Epithelial cell of proximal tubule (primary cell): ENCODE measurements at regions not wholly inside any gene's neighbourhood (a gene's known extent, or its start where the extent isn't known, plus 50 kb on each side); places are given as distances from the start of the nearest gene placed in this dataset.

Experiments
- DNase-seq: peaks from one replicate; pipeline ENCODE4 v3.0.0-alpha.2; 2011; ENCODE audit warnings: low read depth
- H3K4me3 ChIP-seq: 2 replicates; pipeline ENCODE4 v1.5.1; 2011; ENCODE audit warnings: low read depth, mild to moderate bottlenecking, low read length
- TF ChIP-seq, protein P1 (sequence below): conservative IDR thresholded peaks from 2 replicates; pipeline ENCODE4 v1.5.1; 2012; ENCODE audit warnings: low read depth, mild to moderate bottlenecking, low read length

DNA sequence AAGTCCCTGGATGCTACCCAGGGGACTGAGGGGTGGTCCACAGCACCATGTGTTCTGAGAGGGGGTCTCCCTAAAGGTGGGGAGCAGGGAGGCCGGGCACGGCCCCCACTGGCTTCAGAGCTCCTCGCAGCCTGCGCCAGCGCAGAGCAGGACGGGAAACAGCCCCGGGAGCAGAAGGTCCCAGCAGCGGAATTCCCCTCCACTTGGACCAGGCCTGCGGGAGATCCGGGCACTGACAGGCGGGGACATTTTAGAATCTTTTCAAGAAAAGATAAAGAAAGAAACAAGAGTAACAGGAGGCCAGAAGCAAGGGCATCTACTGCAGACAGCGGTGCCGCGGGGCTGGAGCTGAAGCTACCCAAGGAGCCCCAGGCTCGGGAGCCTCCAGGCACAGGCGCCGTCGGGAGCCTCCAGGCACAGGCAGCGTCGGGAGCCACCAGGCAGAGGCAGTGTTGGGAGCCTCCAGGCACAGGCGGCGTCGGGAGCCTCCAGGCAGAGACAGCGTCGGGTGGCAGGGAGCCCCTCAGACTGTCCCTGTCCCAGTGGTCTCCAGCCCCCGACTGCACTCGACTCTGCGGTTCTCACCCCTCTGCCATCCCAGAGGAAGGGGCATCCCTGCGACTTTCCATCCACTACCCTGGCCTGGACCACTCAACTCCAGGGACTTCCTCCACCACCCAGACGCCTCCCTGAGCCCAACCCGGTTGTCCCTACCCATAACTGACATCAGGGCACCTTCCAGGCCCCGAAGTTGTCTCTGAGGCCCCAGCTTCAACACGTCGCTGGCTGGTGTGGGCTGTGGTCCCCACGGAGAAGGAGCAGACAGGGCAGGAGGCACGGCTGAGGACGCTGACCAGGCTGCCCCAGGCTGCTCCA, 211.1 kb downstream of the BRD1 start:
- TF ChIP-seq, protein P1, sequence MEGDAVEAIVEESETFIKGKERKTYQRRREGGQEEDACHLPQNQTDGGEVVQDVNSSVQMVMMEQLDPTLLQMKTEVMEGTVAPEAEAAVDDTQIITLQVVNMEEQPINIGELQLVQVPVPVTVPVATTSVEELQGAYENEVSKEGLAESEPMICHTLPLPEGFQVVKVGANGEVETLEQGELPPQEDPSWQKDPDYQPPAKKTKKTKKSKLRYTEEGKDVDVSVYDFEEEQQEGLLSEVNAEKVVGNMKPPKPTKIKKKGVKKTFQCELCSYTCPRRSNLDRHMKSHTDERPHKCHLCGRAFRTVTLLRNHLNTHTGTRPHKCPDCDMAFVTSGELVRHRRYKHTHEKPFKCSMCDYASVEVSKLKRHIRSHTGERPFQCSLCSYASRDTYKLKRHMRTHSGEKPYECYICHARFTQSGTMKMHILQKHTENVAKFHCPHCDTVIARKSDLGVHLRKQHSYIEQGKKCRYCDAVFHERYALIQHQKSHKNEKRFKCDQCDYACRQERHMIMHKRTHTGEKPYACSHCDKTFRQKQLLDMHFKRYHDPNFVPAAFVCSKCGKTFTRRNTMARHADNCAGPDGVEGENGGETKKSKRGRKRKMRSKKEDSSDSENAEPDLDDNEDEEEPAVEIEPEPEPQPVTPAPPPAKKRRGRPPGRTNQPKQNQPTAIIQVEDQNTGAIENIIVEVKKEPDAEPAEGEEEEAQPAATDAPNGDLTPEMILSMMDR = no peak
- DNase-seq = no peak
- no peak overlapping the region for H3K4me3 ChIP-seq

DNA sequence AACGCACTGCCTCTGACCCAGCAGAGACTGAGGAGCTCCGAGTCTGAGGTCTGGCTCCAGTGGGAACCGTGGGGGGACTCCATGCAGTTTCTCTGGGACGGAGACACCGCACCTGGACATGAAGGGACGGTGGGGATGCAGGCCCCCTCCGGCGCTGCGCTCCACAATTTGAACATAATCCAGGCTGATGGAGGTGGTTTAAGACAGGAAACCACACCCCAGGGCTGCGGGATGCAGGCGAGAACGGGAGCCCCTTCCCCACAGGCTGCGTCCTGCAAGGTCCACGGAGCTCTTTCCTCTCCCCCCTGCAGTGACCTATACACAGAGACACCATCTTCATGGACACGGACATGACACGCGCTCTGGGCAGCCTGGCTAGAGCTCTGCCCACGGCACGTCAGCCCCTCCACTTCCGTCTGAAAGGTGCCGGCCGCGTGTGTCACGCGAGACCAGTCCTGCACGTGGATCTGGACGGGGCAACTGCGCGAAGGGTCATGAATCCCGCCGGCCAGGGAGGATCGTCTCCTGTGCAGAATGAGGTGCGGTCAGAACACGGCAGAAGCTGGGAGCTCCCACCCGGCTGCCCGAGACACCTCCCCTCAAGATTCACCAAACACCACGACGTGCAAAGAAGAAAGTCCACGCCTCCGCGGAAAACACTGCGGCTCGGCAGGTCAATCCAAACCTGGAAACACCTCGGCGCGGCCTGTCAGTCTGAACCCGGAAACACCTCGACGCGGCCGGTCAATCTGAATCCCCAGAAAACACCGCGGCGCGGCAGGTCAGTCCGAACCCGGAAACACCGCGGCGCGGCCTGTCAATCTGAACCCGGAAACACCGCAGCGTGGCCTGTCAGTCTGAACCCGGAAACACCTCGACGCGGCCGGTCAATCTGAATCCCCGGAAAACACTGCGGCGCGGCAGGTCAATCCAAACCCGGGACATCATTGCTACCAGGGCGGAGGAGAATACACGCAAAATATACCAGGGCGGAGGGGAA, 212.4 kb downstream of the BRD1 start:
- DNase-seq = no peak
- TF ChIP-seq, protein P1 = no peak
- no peak overlapping the region for H3K4me3 ChIP-seq

DNA sequence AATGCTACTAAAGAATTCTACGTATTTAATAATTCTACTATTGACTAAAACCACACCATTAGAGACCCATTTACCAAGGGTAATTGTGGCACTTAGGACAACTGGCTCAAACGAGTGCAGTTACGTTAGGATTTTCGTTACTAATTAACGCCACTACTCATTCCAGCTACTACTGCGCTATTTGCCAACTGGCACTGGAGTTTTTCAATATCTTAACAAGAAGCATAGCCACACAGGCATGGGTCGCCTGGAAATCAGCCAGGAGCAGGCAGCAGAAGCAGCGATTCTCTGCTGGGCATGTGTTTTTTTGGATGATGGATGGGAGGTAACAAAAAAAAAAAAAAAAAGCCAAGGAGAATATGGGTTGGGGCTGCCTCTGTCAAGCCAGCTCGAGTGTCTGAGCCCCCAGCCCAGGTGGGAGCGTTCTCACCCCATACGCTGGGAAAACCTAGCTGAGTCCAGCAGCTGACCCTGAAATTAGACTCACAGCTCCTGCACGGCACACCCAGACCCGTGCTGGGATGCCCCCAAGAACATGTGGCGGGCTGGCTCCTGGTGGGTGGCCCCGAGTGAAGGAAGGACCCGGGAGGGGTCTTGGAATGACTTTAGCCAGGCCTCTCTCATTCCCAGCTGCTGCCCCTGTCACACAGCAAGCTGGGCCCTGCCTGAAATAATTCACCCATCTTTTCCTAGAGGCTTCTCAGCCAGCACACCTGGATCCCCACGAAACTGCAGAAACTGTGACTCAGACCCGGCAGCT, 214.0 kb downstream of the BRD1 start:
- H3K4me3 ChIP-seq = no peak overlapping the region
- TF ChIP-seq, protein P1 = no peak
- DNase-seq = no peak

DNA sequence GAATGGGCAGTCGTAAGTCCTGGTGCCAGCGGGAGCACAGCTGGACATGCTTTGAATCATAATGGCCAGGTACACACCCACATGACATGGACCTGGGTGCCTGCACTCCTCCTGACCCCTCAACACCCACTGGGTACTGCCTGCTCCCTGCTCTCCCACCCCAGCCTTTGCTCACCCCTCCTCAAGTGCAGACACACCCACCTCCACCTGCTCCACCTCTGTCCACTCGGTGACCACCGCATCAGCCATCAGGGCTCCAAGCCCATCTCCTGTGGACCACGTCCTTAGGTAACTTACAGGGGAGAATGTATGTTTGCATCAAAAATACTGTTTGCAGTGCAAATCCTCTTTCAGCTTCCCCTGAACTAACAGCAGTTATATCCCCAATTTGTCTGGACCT, 214.6 kb downstream of the BRD1 start:
- H3K4me3 ChIP-seq = no peak overlapping the region
- DNase-seq = no peak
- TF ChIP-seq, protein P1 = no peak

DNA sequence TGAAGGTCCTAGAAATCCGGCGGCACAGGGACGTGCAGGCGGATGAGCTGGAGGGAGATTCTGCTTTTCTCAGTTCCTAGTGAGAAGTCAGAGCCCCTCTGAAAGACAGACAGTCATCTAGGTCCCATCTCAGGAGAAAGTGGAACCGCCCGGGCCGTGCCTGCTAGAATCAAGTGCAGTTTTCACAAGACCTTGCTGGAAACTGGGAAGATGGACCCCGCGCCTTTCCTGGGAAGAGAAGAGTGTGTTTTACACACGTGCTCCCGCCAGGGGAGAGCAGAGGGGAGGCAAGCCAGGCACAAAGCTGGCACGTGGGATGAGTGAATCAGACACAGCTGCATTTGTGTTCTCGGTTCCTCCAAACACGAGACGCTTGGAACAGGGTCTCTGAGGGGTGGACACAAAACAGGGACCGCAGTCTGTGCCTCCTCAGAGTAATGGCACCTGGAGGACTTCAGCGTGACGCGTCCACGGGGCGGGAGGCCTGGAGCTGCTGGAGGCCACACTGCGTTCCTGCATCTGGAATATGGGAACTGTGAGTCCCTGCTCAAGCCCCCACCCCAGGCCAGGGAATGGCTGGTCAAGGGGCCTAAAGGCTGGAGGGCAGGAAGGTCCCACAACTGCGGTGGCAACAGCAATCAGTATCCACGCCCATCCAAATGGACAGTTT, 218.3 kb downstream of the BRD1 start:
- DNase-seq = no peak
- H3K4me3 ChIP-seq = no peak overlapping the region
- TF ChIP-seq, protein P1 = no peak

DNA sequence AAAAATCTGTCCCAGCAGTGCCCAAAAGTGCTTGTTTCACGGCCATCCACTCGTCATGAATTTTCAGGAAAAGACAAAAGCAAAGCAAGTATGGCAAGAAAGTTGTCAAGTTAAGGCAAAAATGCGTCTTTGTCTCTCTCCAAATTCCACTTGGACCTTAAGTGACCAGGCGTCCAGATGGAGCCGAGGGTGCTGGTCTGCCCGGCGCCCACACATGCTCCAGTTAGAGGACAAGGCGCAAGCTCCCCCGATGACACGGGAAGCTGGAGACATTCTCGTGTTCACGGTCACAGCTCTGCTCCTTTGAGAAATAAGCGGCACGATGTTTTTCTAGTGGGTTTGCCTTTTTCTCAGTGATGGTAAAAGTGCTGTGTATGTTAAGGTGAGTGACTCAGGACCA, 219.0 kb downstream of the BRD1 start:
- TF ChIP-seq, protein P1 = no peak
- no peak for DNase-seq
- H3K4me3 ChIP-seq = no peak overlapping the region
